ENCODE measurements at regions not wholly inside any gene's neighbourhood (a gene's known extent, or its start where the extent isn't known, plus 50 kb on each side); places are given as distances from the start of the nearest gene placed in this dataset.

- TF ChIP-seq POLR2AphosphoS5 (IDR thresholded peaks at IDR 0.05; ENCODE audit: low read depth, low read length) (no peak), TAF1 (IDR thresholded peaks at IDR 0.05; ENCODE audit: low read depth, low read length) (no peak), POLR2A (IDR thresholded peaks at IDR 0.05; ENCODE audit: low read depth, low read length) (no peak)
These were observed 141.1 kb downstream of the CEP57L1 start for GRCh38 chr6:109236115-109237076.

All from GM12891 (cell line).